GM20431 (cell line): ENCODE measurements at regions not wholly inside any gene's neighbourhood (a gene's known extent, or its start where the extent isn't known, plus 50 kb on each side); places are given as distances from the start of the nearest gene placed in this dataset.
"Not testable (repeated sequence)": the region's sequence is repeated elsewhere in the genome, so short reads cannot be mapped to it uniquely, and the experiment has no call there.

Experiments used
- in situ Hi-C: fragments of 300-500 bp; cut with MseI, MboI; formaldehyde crosslinking; loops from one replicate; pipeline ENCODE4 v1.15.0; 2020; ENCODE audit warnings: low sequenced_read_pairs; ENCODE audit not compliant: unreplicated experiment

DNA sequence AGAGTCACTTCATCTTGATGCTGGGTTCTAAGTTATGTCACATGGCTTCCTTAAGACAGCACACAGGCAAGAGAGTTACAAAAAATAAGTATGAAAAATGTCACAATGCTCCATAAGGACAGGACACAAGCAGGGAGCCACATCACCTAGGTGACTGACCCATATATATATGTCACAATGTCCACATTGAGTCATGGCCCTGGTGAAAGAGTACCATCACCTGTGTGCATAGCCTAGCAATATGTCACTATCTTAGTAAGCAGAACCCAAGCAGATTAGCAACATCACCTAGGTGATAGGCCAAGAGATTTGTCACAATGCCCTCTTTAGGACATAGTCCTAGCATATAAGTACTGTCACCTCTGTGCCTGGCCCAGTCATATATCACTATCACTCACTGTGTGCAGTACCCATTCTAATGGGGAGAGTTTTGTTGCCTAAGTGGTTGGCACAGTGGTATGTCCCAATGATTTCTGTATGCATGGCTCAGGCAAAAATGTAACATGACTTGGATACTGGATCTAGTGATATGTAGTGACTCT, 1012.0 kb upstream of the AMELY start:
- in situ Hi-C loops, result no loop called here

DNA sequence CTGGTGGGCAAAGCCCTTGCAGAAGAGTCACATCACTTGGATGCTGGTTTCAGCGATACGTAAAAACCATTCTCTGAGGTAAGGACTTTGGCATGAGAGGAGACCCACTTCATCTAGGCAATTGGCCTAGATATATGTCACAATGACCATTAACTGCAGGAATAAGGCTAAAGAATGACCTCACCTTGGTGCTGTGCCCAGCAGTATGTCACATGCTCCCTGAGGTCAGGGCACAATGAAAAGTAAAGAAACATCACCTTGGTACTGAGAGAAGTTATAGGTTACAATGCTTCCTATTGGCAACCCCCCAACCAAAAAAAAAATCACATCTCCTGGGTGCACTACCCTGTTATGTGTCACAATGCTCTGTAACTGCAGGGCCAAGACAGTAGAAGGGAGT, 1008.8 kb upstream of the AMELY start:
- in situ Hi-C loops, result no loop called here

DNA sequence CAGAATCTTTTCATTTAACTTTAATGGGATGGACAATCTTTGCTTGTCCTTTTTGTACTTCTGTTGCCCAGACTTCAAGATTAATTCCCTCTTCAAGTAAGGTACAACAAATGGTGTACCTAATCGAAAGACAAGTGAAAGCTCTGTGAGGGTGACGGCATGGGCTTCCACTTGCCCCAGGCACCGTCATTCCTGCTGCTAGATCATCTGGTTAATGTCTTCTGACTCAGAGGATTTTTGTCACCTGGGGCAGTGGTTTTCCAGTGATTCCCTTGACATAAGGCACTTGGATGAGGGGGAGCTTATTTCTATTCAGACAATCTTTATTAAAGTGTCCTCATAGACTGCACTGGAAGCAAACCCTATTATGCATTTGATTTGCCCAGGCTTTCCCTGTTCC, 977.0 kb upstream of the AMELY start:
- in situ Hi-C loops, result no loop called here

DNA sequence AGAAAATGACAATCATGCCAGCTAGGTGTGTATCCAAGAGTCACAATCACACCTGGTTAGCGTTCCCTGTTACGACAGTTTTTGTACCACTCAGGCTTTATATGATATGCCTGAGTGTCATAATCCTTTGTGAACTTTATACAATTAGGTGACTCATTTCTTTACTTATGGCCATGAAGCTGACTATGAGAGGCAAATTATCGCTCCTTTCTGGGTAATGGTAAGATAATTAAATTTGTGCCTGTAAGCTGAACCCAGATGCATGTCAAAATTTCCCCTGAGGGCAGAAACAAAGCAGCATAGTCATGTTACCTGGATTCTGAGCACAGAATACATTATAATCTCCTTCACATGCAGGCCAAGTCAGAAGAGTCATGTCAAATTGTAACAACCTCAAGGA, 970.1 kb upstream of the AMELY start:
- in situ Hi-C loops, result no loop called here

DNA sequence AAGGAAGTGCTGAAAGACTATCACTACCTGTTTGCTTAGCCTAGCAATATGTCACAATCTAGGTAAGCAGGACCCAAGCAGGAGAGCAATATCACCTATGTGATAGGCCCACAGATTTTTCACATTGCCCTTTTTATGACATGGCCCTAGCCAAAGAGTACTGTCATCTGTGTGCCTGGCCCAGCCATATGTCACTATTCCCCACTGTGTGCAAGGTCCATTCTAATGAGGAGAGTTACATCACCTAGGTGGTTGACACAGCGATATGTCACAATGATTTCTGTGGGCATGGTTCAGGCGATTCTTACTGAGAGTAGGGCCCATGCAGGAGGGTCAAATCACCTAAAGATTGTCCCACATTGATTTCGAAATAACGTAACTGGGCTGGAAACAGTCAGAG, 967.7 kb upstream of the AMELY start:
- in situ Hi-C loops, result no loop called here

DNA sequence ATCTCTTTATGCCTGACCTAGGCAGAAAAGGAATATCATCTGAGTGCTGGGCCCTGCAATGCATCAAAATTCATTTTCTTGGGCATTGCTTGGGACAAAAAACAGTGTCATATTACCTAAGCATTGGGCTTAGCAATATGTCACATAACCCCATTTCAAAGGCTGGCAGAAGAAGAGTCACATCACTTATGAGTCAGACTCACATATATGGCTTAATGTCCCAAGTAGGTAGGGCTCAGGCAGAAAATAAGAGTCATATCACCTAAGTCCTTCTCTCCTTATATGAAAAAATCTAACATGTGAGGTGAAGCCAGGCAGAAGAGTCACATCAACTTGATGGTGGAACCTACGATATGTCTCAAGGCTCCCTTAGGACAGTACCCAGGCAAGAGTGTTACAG, 967.2 kb upstream of the AMELY start:
- in situ Hi-C loops, result no loop called here

DNA sequence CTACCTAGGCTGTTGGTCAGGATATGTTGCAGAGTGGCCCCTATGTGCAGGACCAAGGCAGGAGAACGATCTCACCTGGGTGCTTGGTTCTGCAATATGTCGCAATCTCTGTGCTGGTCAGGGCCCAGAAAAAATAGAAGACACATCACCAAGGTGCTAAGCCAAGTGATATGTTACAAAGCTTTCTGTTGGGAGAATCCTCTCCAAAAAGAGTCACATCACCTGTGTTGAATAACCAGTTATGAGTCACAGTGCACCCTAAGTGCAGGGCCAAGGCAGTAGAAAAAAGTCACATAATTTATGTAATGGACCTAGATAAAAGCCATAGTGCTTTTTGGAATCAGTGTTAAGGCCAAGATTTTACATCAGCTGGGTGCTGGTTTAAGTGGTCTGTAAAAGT, 965.9 kb upstream of the AMELY start:
- in situ Hi-C loops, result no loop called here

DNA sequence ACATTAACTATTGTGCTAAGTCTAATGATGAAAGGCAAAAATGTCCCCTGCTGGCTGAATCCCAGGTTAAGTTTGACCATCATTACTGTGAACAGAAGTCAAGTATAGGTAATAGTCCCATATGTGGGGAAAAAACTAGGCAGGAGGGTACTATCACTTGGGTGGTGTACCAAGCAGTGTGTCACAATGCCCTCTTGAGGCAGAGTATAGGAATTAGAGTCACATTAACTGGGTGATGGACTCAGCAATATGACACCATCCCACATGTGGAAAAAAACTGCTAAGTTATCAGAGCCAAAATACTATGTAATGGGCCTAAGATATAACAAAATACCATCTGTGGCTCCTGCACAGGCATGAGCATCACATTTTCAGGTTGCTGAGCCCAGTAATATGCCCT, 962.5 kb upstream of the AMELY start:
- in situ Hi-C loops, result no loop called here

DNA sequence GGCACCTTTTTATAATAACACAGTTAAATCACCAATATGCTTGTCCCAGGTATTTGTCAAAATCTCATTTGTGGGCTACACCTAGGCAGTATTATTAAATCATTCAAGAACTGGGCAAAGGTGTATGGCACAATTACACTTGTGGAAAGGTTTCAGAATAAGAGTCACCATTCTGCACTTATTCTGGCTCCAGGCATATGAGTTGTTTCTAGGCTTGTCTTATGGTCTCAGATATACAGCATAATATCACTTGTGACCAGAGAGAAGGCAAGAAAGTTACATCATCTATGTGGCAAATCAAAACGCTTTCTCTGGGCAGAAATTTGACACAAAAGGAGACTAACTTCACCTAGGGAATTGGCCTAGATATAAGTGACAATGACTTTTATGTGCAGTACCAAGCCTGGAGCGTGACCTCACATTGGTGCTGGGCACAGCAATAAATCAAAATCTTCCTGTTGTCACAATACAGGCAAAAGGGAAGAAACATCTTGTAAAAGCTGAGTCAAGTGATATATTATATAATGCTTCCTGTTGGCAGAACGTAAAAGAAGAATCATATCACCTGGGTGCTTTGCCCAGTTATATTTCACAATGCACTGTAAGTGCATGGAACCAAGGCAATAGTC, 959.9 kb upstream of the AMELY start:
- in situ Hi-C loops, result no loop called here

DNA sequence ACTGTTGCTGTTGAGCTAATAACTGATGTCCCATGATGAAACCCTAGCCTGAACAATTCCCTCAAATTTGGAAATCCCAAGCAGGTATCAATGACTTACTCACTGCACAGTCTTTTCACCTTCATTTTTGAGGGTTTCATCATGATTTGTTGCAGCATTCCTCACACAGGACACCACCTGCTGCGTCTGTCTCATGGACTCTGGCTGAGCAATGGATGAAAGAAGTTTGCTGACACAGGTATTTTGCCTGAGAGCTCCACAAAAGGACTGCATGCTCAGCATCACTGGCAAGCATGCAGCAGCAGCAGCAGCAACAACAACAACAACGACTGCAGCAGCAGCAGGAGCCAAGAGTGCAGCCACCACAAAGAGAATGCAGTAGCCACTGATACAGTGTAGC, 955.4 kb upstream of the AMELY start:
- in situ Hi-C loops, result no loop called here

DNA sequence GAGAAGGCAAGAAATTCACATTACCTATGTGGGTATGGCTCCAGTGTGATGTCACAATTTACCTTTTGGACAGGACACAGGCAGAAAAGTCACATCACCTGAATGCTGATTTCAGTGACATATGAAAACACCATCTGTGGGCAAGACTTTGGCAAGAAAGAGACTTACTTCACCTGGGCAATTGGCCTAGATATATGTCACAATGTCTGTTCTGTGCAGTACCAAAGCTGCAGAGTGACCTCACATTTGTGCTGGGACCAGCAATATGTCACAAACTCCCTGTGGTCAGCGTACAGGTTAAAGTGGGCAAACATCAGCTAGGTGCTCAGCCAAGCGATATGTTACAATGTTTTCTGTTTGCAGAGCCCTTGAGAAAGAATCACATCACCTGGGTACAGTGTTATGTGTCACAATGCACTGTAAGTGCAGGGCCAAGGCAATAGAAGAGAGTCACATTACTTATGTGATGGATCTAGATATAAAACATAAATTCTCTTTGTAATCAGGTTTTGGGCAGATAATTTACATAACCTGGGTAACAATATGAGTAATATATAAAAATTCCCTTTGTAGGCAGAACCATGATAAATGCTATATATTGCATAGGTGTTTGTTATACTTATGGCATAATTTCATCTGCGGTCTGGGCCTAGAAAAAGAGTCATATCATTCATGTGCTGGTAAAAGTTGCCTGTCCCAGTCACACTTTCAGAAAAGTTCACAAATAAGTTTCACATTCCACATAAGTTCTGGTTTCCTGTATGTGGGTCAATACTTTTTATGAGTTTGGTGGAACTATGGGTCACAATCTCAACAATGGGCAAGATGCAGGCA, 949.4 kb upstream of the AMELY start:
- in situ Hi-C loops, result no loop called here

DNA sequence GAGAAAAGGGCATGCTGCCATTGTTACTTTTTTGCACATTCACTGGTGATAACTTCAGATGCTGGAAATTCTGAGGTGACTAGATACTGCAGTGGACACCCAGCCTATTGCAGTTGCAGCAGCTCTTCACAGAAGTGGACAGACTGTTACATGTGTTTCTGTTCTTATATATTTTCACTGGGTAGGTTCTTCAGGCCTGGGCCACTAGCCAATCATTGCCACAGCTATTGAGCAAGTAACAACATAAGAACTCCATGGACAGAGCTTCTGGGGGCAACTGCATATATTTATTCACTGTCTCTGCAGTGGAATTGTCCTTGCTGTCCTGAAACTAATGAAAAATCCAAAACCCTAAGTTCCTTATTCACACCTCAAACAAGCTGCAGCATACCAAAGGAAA, 938.6 kb upstream of the AMELY start:
- in situ Hi-C loops, result no loop called here

DNA sequence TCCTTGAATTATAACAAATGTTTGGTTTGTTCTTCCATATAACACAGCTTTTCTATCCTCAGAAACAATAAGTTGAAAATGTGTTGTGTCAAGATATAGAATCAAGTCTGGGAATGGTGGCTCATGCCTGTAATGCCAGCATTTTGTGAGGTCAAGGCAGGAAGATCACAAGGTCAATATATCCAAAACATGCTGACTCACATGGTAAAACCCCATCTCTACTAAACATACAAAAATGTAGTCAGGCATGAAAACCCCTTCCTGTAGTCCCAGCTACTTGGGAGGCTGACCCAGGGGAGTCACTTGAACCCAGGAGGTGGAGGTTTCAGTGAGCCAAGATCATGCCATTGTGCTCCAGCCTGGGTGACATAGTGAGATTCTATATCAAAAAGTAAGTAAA, 934.2 kb upstream of the AMELY start:
- in situ Hi-C loops, result no loop called here

DNA sequence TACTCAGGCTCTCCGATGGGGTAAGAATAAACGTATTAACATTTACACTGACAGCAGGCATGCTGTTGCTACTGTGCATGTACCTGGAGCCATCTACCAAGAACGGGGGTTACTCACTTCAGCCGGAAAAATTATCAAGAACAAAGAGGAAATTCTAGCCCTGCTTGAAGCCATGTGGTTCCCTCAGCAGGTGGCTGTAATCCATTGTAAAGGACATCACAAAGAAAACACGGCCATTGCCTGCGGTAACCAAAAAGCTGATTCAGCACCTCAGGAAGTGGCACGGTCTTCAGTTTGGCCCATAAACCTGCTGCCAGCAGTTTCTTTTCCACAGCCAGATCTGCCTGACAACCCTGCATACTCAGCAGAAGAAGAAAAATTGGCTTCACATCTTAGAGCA, 925.5 kb upstream of the AMELY start:
- in situ Hi-C loops, result no loop called here

DNA sequence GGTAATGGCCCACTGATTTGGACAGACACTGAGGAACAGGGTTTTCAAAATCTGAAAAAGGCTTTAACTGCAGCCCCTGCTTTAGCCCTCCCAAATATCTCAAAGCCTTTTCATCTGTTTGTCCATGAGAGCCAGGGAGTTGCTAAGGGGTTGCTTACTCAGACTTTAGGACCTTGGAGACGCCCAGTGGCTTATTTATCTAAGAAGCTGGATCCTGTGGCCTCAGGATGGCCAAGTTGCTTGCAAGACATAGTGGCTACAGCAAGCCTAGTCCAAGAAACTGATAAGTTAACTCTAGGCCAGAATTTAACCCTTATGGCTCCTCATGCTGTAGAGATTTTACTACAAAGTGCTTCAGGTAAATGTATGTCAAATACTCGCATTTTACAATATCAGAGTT, 924.8 kb upstream of the AMELY start:
- in situ Hi-C loops, result no loop called here

DNA sequence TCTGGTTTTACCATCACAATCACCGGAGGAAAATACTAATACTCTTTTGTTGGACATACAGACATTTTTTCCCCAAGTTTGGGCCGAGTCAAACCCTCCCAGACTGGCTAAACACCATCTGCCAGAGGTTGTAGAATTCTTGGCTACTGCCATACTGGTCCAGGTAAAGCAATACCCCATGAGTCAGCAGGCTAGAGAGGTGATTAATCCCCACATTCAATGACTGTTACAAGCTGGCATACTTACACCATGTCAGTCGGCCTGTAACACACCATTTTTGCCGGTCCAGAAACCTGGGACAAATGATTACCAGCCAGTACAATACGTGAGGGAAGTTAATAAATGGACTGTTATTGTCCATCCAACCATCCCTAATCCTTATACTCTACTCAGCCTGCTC, 923.9 kb upstream of the AMELY start:
- in situ Hi-C loops, result no loop called here

DNA sequence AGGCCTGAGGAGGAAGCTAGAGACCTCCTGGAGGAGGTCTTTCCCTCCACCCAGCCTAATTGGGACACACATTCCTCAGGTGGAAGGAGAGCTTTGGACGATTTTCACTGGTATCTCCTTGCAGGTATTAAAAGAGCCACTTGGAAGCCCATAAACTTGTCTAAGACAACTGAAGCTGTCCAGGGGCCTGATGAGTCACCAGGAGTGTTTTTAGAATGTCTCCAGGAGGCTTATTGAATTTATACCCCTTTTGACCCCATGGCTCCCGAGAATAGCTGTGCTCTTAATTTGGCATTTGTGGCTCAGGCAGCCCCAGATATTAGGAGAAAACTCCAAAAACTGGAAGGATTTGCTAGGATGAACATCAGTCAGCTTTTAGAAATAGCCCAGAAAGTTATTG, 922.7 kb upstream of the AMELY start:
- in situ Hi-C loops, result no loop called here

DNA sequence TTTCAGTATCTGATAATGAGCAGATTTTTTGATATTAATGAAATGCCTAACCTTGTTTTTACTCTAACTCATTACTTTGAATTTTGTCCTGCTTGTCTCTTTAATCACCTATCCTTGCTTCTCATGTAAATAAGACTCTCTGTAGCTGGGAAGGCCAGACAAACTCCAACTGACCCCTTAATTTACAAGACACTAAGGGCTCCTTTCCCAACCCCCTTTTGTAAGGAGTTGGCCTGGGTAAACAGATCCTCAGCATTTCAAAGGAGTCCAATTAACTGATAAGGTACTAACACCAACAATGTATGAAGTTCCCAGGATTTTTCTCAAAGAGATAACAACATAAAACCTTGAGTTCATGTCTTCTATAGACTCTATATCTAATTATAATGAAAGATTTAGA, 919.3 kb upstream of the AMELY start:
- in situ Hi-C loops, result not testable (repeated sequence)

DNA sequence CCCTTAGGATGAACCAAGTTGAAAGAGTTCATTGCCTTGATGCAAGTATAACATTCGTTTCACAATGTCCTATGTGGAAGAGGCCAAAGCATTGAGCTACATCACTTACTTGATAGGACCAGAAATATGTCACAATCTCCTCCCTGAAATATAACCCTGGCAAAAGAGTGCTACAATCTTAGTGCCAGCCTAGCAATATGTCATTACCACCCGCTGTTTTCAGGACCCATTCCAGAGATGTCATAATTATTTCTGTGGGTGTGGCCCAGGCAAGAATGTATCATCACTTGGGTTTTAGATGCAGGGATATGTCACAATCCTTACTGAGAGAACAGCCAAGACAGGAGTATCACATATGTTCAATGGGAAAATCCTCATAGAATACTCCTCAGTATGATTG, 915.0 kb upstream of the AMELY start:
- in situ Hi-C loops, result no loop called here

DNA sequence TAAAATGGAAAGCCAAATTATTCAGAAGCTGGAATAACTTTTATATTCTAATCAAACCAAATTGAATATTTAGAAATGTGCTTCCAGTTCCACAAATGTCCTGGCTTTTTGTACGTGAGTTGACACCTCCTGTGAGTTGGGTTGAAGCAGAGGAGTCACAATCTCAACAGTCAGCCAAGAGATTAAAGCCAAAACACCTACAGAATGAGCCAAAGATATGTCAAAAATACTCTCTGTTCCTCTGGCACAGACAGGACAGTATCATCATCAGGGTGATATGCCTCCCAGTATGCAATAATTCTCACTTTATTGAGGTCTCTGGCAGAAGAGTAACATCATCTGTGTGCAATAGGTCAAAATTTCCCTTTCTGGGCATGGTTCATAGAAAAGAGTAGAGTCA, 914.3 kb upstream of the AMELY start:
- in situ Hi-C loops, result no loop called here

DNA sequence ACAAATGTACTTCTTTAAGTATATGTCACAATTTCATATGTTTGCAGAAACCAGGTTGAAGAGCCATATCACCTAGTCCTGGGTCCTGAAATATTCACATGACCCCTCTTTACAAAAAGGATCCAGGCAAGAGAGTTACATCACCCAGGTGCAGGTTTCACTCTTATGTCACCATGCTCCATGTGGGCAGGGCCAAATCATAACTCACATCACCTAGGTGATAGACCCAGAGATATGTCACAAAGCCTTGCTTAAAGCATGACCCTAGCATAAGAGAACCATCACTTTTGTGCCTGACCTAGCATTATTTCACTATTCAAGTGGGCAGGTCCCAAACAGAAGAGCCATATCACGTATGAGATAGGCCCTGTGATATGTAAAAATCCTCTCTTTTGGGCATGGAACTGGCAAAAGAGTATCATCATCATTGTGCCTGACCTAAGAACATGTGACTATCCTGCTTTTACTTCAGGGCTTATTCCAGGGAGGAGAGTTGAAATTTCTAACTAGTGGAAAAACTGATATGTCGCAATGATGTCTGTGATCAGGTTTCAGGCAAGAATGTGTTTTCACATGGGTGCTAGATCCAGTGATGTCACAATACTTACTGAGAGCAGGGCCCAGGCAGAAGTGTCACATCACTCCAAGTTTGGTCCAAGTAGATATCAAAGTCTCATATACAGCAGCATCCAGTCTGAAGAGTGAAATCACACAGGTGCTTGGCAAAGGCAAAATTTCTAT, 909.9 kb upstream of the AMELY start:
- in situ Hi-C loops, result loop anchor here (25.0 kb wide), 1 partner anchor 484 kb away; no protein-coding TSS in a partner anchor
